ENCODE measurements at regions not wholly inside any gene's neighbourhood (a gene's known extent, or its start where the extent isn't known, plus 50 kb on each side); places are given as distances from the start of the nearest gene placed in this dataset.
"Not testable (repeated sequence)": the region's sequence is repeated elsewhere in the genome, so short reads cannot be mapped to it uniquely, and the experiment has no call there.

- DNase-seq (ENCODE audit: low read depth, low spot score) = not testable (repeated sequence)
Observed at GRCh38 chr3:48101301-48101650, 85.1 kb upstream of the MAP4 start.

- DNase-seq (ENCODE audit: low read depth, low spot score) = no peak
Observed at GRCh38 chr3:48092270-48092669, 76.1 kb upstream of the MAP4 start.

GRCh38 chr3:48090166-48090939, 74.1 kb upstream of the MAP4 start:
- DNase-seq (ENCODE audit: low read depth, low spot score) = no peak

GRCh38 chr3:48088749-48089466, 72.7 kb upstream of the MAP4 start:
- peak; percentile 95 for DNase-seq (ENCODE audit: low read depth, low spot score)

GRCh38 chr3:48088056-48088748, 72.0 kb upstream of the MAP4 start:
- no peak for DNase-seq (ENCODE audit: low read depth, low spot score)

- DNase-seq (ENCODE audit: low read depth, low spot score) = no peak
Observed at GRCh38 chr3:48086705-48087104, 70.5 kb upstream of the MAP4 start.

- no peak for DNase-seq (ENCODE audit: low read depth, low spot score)
Observed at GRCh38 chr3:48084929-48085328, 68.7 kb upstream of the MAP4 start.

GRCh38 chr3:48084170-48084569, 68.0 kb upstream of the MAP4 start:
- no peak for DNase-seq (ENCODE audit: low read depth, low spot score)

- DNase-seq (ENCODE audit: low read depth, low spot score) = no peak
Observed at GRCh38 chr3:48082580-48083184, 66.5 kb upstream of the MAP4 start.

- DNase-seq (ENCODE audit: low read depth, low spot score) = no peak
Observed at GRCh38 chr3:48077815-48078214, 61.6 kb upstream of the MAP4 start.

GRCh38 chr3:48070030-48070429, 53.8 kb upstream of the MAP4 start:
- DNase-seq (ENCODE audit: low read depth, low spot score) = no peak

GRCh38 chr3:48069339-48069738, 53.1 kb upstream of the MAP4 start:
- DNase-seq (ENCODE audit: low read depth, low spot score) = no peak

GRCh38 chr3:48068886-48069285, 52.7 kb upstream of the MAP4 start:
- no peak for DNase-seq (ENCODE audit: low read depth, low spot score)

GRCh38 chr3:48068320-48068719, 52.1 kb upstream of the MAP4 start:
- not testable (repeated sequence) for DNase-seq (ENCODE audit: low read depth, low spot score)

- DNase-seq (ENCODE audit: low read depth, low spot score) = no peak
Observed at GRCh38 chr3:48067271-48067670, 51.1 kb upstream of the MAP4 start.

Data from brain pericyte (primary cell).